Stomach smooth muscle (tissue), 2 donors: ENCODE measurements at regions not wholly inside any gene's neighbourhood (a gene's known extent, or its start where the extent isn't known, plus 50 kb on each side); places are given as distances from the start of the nearest gene placed in this dataset.
"Not testable (repeated sequence)": the region's sequence is repeated elsewhere in the genome, so short reads cannot be mapped to it uniquely, and the experiment has no call there.

ENCODE experiments used
- H3K27ac ChIP-seq: one replicate; pipeline ENCODE4 v1.7.0; 2013; ENCODE audit warnings: mild to moderate bottlenecking, low read length, inconsistent platforms
- H3K27me3 ChIP-seq, 2 donors: one replicate each; pipeline ENCODE4 v1.7.0; 2013; ENCODE audit warnings: low read length in 2 of 2; ENCODE audit not compliant: insufficient read depth in 2 of 2, control insufficient read depth in 1 of 2
- H3K36me3 ChIP-seq, 2 donors: one replicate each; pipeline ENCODE4 v1.7.0; 2013; ENCODE audit warnings: low read length in 2 of 2; ENCODE audit not compliant: control insufficient read depth in 2 of 2, insufficient read depth in 2 of 2
- H3K4me1 ChIP-seq: one replicate; pipeline ENCODE4 v1.7.0; 2013; ENCODE audit warnings: low read length; ENCODE audit not compliant: control insufficient read depth, insufficient read depth
- H3K4me3 ChIP-seq, 2 donors: one replicate each; pipeline ENCODE4 v1.7.0; 2013; ENCODE audit warnings: low read length in 2 of 2
- H3K9ac ChIP-seq, 2 donors: one replicate each; pipeline ENCODE4 v1.7.0; 2013; ENCODE audit warnings: low read length in 2 of 2, mild to moderate bottlenecking in 1 of 2
- H3K9me3 ChIP-seq, 2 donors: one replicate each; pipeline ENCODE4 v1.7.0; 2013; ENCODE audit warnings: low read length in 2 of 2; ENCODE audit not compliant: control insufficient read depth in 2 of 2
- donor health status: healthy.
- donor health status: Pancreatic carcinoma.

DNA sequence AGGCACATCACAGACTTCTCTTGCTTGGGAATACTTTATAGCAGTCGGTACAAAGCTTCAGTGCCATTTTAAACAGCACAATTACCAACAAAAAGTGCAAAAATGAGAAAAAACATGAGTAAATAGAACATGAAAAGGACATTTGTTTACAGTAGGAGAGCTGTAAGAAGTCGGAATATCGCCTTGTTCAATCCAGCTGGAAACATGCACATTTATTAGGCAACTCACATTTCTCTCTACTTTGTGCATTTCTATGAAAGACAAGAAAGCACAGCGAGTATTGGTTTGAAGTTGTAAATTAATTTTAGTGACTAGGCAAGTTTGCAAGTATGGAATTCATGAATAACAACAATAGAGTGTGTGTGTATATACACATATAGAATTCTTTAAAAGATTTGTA lies 484.7 kb downstream of the DACH1 start:
- Histone ChIP-seq H3K4me3 (no peak overlapping the region), H3K27ac (no peak overlapping the region), H3K27me3 (no peaks in the 10 kb centered on the region), H3K36me3 (no peaks in the 10 kb centered on the region), H3K9ac (no peak overlapping the region), H3K4me1 (no peaks in the 10 kb centered on the region), H3K9me3 (peaks cover 0 to 5% of the 10 kb centered on the region in 2 donors)

DNA sequence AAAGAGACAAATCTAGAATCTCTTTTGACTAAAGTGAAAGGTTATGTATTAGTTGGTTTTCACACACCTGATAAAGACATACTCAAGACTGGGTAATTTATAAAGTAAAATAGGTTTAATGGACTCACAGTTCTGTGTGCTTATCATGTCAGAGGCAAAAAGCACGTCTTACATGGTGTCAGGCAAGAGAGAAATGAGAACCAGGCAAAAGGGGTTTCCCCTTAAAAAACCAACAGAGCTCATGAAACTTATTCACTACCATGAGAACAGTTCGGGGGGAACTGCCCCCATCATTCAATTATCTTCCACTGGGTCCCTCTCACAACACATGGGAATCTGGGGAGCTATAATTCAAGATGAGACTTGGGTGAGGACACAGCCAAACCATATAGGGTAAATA lies 486.8 kb downstream of the DACH1 start:
- H3K4me1 ChIP-seq, result no peaks in the 10 kb centered on the region
- no peaks in the 10 kb centered on the region for H3K27me3 ChIP-seq
- H3K9ac ChIP-seq, result no peak overlapping the region
- H3K27ac ChIP-seq, result no peak overlapping the region
- no peak overlapping the region for H3K4me3 ChIP-seq
- peaks cover 0 to 5% of the 10 kb centered on the region in 2 donors for H3K9me3 ChIP-seq
- no peaks in the 10 kb centered on the region for H3K36me3 ChIP-seq

DNA sequence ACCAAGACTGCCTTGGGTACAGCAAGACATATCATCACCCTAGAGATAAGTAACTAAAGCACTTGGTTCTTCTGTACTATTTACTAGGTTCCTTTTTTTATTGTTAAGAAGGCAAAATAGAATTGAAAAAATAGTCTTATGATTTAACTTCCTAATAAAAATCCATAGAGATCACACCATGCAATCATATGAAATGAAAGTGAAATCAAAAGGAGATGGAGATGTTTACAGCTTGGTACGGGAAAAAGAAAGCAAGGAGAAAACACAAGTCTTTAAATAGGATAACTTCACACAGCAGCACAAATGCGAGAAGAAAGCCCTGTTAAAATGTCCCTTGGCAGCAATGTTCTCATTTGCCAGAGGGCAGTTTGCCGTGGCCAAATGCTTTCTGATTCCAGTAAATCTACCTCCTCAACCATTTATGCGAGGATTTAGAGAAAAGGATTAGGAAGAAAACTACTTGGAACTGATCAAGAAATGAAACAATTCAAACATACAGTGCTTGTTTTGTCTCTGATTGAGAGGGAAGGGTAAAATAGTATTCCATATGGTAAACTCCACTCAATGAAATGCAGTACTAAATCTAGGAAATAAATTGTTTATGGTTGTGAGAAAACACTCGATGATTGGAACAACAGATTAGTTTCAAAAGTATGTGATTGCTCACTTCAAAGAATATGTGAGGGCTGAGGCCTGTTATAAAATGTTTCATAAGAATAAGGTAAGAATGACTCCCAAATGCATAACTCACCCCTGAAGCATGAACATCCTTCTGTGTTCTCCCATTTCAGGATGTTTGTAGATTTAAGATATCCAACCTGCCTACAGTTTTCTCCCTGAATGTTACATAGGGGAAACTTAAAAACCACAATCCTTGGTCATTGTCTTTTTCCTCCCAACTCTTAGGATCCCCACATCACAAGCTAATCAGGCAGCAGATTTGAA lies 487.8 kb downstream of the DACH1 start:
- no peaks in the 10 kb centered on the region for H3K27me3 ChIP-seq
- no peak overlapping the region for H3K27ac ChIP-seq
- H3K9ac ChIP-seq, result no peak overlapping the region
- H3K36me3 ChIP-seq, result no peaks in the 10 kb centered on the region
- H3K4me1 ChIP-seq, result no peaks in the 10 kb centered on the region
- H3K9me3 ChIP-seq, result peaks cover 0 to 5% of the 10 kb centered on the region in 2 donors
- peak overlapping the region in 1 of 2 donors; percentile 41 for H3K4me3 ChIP-seq

DNA sequence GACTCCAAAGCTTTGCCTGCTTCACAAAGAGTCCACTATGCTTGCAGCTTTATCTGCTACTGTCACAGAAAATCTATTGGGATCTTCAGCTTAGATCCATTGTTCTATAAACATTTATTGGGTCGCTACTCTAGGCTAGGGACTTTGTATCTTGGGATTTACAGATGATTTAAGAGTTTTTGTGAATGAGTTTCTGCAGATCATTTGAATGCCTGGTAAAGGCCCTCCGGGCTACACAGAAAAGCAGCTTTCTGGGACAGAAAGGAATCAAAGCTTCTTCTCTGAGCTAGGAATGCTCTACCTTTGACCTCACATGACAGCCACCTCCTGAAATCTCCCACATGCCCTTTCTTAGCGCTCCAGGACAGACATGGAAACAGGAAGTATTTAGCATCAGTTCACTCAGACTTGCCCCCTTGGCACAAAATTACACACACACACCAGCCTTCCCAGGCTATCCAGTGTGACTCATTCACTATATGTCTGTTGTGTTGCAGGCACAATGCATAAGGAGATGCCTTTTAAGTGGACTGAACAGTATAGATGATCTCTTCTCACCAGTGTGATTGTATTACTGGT lies 492.4 kb downstream of the DACH1 start:
- no peaks in the 10 kb centered on the region for H3K27me3 ChIP-seq
- H3K27ac ChIP-seq, result no peak overlapping the region
- H3K4me1 ChIP-seq, result no peaks in the 10 kb centered on the region
- H3K36me3 ChIP-seq, result no peaks in the 10 kb centered on the region
- no peak overlapping the region for H3K9ac ChIP-seq
- H3K9me3 ChIP-seq, result no peaks in the 10 kb centered on the region
- H3K4me3 ChIP-seq, result no peak overlapping the region

DNA sequence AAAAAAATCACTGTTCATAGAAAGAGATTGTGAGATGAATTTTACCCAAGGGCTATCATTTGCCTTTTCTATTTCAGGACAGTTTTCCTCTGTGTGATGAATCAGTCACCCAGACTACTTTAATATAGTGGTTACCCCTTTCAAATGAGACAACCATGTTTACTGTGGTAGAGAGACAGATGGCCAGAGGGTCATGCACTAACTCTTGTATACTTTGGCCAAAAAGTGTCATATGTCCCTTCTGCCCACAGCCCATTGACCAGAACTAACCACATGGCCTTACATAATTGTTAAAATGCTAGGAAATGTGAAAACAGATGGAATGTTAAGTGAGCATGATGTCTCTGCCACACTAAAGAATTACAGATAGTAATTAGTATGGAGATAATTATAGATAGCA lies 498.7 kb downstream of the DACH1 start:
- Histone ChIP-seq H3K9ac (no peak overlapping the region), H3K36me3 (no peaks in the 10 kb centered on the region), H3K9me3 (no peaks in the 10 kb centered on the region), H3K27me3 (no peaks in the 10 kb centered on the region), H3K4me3 (no peak overlapping the region), H3K4me1 (no peaks in the 10 kb centered on the region), H3K27ac (no peak overlapping the region)

DNA sequence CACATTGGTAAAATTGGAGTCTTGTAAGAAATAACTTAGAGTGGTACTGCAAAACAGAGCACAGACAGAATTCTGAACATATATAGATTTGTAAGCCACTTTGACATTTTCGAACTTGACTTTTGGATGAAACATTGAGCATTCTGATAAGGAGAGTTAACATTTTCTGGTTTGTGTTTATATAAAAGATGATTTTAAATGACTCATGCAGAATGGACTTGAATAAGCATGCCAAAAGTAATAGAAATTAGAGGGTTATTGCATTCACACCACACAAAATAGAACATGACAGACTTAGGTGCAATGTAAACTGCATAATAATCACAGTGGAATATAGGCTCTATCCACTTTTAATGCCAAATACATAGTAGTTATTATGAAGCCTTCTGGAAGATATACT lies 507.0 kb downstream of the DACH1 start:
- Histone ChIP-seq H3K4me1 (no peaks in the 10 kb centered on the region), H3K9me3 (no peaks in the 10 kb centered on the region), H3K4me3 (no peak overlapping the region), H3K27ac (no peak overlapping the region), H3K36me3 (no peaks in the 10 kb centered on the region), H3K9ac (no peak overlapping the region), H3K27me3 (no peaks in the 10 kb centered on the region)

DNA sequence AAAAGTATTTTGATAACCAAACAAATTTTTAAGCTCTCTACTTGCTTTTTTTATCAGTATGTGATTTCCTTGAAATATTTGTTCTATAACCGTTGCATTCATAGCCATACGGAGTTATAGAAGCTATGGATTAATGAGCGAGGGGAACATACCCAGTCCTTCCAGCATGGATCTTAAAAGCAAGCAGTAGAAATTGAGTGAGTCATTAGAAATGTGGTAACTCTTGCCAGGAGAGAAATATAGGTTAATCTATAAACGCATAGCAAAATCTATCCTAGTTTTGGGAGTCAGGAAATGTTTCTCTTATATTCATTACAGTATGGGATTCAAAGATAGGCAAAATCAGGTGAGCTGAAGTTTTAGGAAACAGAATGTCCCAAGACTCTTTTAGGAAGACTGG lies 507.4 kb downstream of the DACH1 start:
- H3K36me3 ChIP-seq, result no peaks in the 10 kb centered on the region
- H3K4me1 ChIP-seq, result no peaks in the 10 kb centered on the region
- H3K9me3 ChIP-seq, result no peaks in the 10 kb centered on the region
- H3K27me3 ChIP-seq, result no peaks in the 10 kb centered on the region
- no peak overlapping the region for H3K4me3 ChIP-seq
- no peak overlapping the region for H3K27ac ChIP-seq
- H3K9ac ChIP-seq, result no peak overlapping the region

DNA sequence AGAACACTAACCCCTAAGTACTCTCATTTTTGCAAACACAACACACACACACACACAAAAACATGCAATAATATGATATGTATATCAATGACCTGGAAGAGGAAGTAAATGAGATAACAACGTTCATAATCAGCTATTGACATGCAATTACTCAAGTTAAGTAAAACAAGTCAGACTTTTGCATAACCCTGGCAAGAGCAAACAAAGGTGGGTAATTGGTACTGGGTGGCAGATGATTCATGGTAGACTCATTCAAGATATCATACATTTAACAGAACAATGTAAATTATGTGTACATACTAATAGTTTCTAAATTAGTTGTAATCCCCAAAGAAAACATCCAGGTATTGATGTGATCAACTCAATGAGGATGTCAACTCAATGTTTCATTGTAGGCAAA lies 508.8 kb downstream of the DACH1 start:
- Histone ChIP-seq H3K9me3 (no peaks in the 10 kb centered on the region), H3K36me3 (no peaks in the 10 kb centered on the region), H3K27ac (no peak overlapping the region), H3K4me1 (no peaks in the 10 kb centered on the region), H3K27me3 (no peaks in the 10 kb centered on the region), H3K4me3 (no peak overlapping the region), H3K9ac (no peak overlapping the region)

DNA sequence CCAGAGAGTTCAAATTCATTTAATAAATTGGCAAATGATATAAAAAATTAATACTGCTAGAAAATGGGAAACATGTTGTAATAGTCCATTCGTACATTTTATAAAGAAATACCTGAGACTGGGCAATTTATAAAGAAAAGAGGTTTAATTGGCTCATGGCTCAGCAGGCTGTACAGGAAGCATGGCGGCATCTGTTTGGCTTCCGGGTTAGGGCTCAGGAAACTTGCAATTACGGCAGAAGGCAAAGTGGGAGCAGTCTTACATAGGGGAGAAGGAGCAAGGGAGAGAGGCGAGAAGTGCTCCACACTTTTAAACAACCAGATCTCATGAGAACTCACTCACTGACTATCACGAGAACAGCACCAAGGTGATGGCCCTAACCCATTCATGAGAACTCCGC lies 512.0 kb downstream of the DACH1 start:
- Histone ChIP-seq H3K4me3 (no peak overlapping the region), H3K9ac (no peak overlapping the region), H3K36me3 (no peaks in the 10 kb centered on the region), H3K27ac (no peak overlapping the region), H3K27me3 (no peaks in the 10 kb centered on the region), H3K4me1 (no peaks in the 10 kb centered on the region), H3K9me3 (no peaks in the 10 kb centered on the region)

DNA sequence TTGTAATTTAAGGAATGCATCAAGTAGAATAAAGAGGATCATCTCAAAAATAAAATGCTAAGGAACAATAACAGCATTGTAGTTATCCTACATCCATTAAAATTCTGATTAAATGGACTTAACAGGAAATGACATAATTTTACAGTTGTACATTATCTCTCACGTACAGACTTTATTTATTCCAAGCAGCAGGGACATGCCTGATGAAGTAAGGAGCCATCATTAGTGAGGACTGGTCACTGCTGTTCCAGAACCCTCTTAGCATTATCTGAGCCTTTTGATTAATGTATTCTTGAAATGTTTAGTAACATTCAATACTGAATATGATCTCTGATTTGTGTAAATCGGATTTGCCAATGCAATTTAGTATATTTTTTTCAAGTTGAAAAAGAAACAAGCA lies 516.1 kb downstream of the DACH1 start:
- Histone ChIP-seq H3K9me3 (no peaks in the 10 kb centered on the region), H3K9ac (no peak overlapping the region), H3K4me3 (no peak overlapping the region), H3K4me1 (no peaks in the 10 kb centered on the region), H3K27me3 (no peaks in the 10 kb centered on the region), H3K36me3 (no peaks in the 10 kb centered on the region), H3K27ac (no peak overlapping the region)

DNA sequence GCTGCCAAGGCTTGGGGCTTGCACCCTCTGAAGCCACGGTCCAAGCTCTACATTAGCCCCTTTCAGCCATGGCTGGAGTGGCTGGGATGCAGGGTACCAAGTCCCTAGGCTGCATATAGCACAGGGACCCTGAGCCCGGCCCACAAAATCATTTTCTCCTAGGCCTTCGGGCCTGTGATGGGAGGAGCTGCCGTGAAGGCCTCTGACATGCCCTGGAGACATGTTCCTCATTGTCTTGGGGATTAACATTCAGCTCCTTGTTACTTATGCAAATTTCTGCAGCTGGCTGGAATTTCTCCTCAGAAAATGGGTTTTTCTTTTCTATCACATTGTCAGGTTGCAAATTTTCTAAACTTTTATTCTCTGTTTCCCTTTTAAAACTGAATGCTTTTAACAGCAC lies 521.1 kb downstream of the DACH1 start:
- H3K27me3 ChIP-seq, H3K9me3 ChIP-seq, H3K4me1 ChIP-seq, H3K27ac ChIP-seq, H3K9ac ChIP-seq, H3K4me3 ChIP-seq, H3K36me3 ChIP-seq: not testable (repeated sequence)
